Activated T-cell treated with anti-CD3 and anti-CD28 coated beads, Interleukin-2, amount 50 U/mL, for 24 hours (primary cell): ENCODE measurements at regions not wholly inside any gene's neighbourhood (a gene's known extent, or its start where the extent isn't known, plus 50 kb on each side); places are given as distances from the start of the nearest gene placed in this dataset.
"Not testable (repeated sequence)": the region's sequence is repeated elsewhere in the genome, so short reads cannot be mapped to it uniquely, and the experiment has no call there.

Experiments
- DNase-seq: peaks from one replicate; pipeline ENCODE4 v3.0.0-alpha.2; 2020
- H3K27ac Mint-ChIP-seq: 2 replicates; pipeline ENCODE4 v1.8.0; 2020; ENCODE audit warnings: mild to moderate bottlenecking, mixed read lengths
- H3K27me3 Mint-ChIP-seq: 2 replicates; pipeline ENCODE4 v1.8.0; 2020; ENCODE audit warnings: mixed read lengths
- H3K36me3 Mint-ChIP-seq: 2 replicates; pipeline ENCODE4 v1.8.0; 2020; ENCODE audit warnings: low read depth, mixed read lengths
- H3K4me1 Mint-ChIP-seq: 2 replicates; pipeline ENCODE4 v1.8.0; 2020; ENCODE audit warnings: low read depth, mixed read lengths
- H3K4me3 Mint-ChIP-seq: 2 replicates; pipeline ENCODE4 v1.8.0; 2020; ENCODE audit warnings: mild to moderate bottlenecking, moderate library complexity, mixed read lengths
- H3K9me3 Mint-ChIP-seq: 2 replicates; pipeline ENCODE4 v1.8.0; 2020; ENCODE audit warnings: mixed read lengths

DNA sequence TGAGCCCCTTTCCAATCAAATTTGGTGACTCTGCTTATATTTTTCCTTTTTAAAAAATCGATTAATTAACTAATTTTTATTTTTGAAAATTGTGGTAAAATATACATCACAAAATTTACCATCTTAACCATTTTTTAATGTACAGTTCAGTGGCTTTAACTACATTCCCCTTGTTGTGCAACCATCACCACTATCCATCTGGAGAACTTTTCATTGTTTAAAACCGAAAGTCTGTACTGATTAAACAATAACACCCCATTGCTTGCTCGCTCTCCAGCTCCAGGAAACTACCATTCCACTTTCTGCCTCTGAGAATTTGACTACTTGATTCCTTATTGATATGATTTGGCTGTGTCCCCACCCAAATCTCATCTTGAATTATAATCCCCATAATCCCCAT, 283.4 kb downstream of the C12orf75 start:
- Mint-ChIP-seq H3K4me1 (no peaks in the 10 kb centered on the region), H3K27me3 (peaks cover 2% of the 10 kb centered on the region), H3K27ac (no peak overlapping the region), H3K9me3 (no peaks in the 10 kb centered on the region), H3K4me3 (no peak overlapping the region), H3K36me3 (no peaks in the 10 kb centered on the region)
- no peak for DNase-seq

DNA sequence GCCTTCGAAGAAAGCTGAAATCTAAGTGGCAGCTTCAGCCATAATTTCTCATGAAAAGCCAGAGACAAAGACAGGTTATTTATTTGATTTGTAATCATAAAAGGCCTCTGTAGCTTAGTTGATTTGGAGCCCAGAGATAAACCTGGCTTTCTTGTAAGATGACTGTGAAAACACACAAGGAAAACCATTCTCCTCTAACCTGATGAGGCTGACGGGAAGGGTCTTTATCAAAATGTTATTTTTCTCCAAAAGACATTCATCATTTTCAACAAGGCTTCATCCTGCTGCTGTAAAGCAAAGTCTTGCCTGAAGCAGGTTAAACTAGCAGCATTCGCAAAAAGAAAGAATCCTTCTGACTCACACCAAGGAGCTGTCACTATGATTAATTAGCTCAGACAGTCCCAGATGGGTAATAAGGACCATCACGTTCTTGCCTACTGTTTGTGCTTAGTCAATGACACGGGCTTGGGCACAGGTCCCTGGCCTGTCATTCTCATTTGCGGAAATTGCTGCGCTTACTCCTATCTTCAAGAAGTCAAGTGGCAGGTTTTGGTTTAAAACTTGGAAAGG, 286.6 kb downstream of the C12orf75 start:
- no peak overlapping the region for H3K4me3 Mint-ChIP-seq
- peaks cover 7% of the 10 kb centered on the region for H3K27me3 Mint-ChIP-seq
- H3K9me3 Mint-ChIP-seq, result no peaks in the 10 kb centered on the region
- no peak for DNase-seq
- no peak overlapping the region for H3K27ac Mint-ChIP-seq
- no peaks in the 10 kb centered on the region for H3K4me1 Mint-ChIP-seq
- no peaks in the 10 kb centered on the region for H3K36me3 Mint-ChIP-seq

DNA sequence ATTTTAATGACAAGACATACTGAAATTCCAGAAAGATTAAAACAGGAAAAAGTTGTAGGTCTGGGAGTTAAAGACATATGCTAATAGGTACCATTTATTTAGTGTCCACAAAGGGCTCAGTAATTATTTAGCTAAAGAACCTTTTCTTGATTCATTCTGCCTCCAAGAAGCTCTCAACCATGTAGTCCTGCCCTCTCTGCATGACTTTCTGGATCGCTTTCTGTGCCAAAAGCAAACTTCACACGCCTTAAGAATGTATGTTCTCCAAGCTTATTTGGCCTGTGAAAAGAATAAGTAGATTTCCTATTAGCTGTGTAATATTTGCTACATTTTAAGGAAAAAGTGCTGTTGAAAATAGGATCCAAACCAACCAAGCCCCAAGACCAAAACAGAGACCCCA, 291.7 kb downstream of the C12orf75 start:
- Mint-ChIP-seq H3K4me3 (no peak overlapping the region), H3K4me1 (no peaks in the 10 kb centered on the region), H3K27ac (no peak overlapping the region), H3K36me3 (no peaks in the 10 kb centered on the region), H3K27me3 (peaks cover 17% of the 10 kb centered on the region), H3K9me3 (no peaks in the 10 kb centered on the region)
- no peak for DNase-seq

GRCh38 chr12:105622846-105623736, 292.6 kb downstream of the C12orf75 start:
- no peak overlapping the region for H3K4me3 Mint-ChIP-seq
- H3K36me3 Mint-ChIP-seq, result no peaks in the 10 kb centered on the region
- H3K27me3 Mint-ChIP-seq, result peaks cover 21% of the 10 kb centered on the region
- no peak overlapping the region for H3K27ac Mint-ChIP-seq
- no peaks in the 10 kb centered on the region for H3K4me1 Mint-ChIP-seq
- no peaks in the 10 kb centered on the region for H3K9me3 Mint-ChIP-seq
- no peak for DNase-seq

DNA sequence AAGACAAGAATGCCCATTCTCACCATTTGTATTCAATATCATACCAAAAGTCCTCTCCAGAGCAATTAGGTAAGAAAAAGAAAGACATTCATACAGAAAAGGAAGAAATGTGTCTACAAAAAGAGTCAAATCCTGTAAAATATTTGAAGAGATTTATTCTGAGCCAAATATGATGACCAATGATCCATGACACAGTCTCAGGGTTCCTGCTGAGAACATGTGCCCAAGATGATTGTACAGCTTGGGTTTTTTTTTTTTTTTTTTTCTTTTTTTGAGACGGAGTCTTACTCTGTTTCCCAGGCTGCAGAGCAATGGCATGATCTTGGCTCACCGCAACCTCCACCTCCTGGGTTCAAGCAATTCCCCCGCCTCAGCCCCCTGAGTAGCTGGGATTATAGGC, 296.2 kb downstream of the C12orf75 start:
- Mint-ChIP-seq H3K9me3 (no peaks in the 10 kb centered on the region), H3K4me1 (no peaks in the 10 kb centered on the region), H3K27ac (no peak overlapping the region), H3K4me3 (no peak overlapping the region), H3K36me3 (no peaks in the 10 kb centered on the region), H3K27me3 (peaks cover 17% of the 10 kb centered on the region)
- no peak for DNase-seq

GRCh38 chr12:105637470-105637869, 307.0 kb downstream of the C12orf75 start:
- Mint-ChIP-seq H3K4me3 (no peak overlapping the region), H3K27me3 (no peaks in the 10 kb centered on the region), H3K4me1 (no peaks in the 10 kb centered on the region), H3K27ac (no peak overlapping the region), H3K9me3 (peaks cover 6% of the 10 kb centered on the region), H3K36me3 (no peaks in the 10 kb centered on the region)
- DNase-seq, result no peak

- Mint-ChIP-seq H3K9me3 (peaks cover 6% of the 10 kb centered on the region), H3K4me3 (no peak overlapping the region), H3K27ac (no peak overlapping the region), H3K36me3 (no peaks in the 10 kb centered on the region), H3K27me3 (no peaks in the 10 kb centered on the region), H3K4me1 (no peaks in the 10 kb centered on the region)
- DNase-seq, result no peak
Measured at GRCh38 chr12:105640761-105641160, 310.3 kb downstream of the C12orf75 start.

- H3K4me3 Mint-ChIP-seq, result no peak overlapping the region
- peaks cover 6% of the 10 kb centered on the region for H3K9me3 Mint-ChIP-seq
- DNase-seq, result no peak
- no peaks in the 10 kb centered on the region for H3K4me1 Mint-ChIP-seq
- H3K36me3 Mint-ChIP-seq, result no peaks in the 10 kb centered on the region
- no peak overlapping the region for H3K27ac Mint-ChIP-seq
- H3K27me3 Mint-ChIP-seq, result no peaks in the 10 kb centered on the region
Measured at GRCh38 chr12:105641749-105642148, 311.3 kb downstream of the C12orf75 start.

- no peak for DNase-seq
- Mint-ChIP-seq H3K27ac (no peak overlapping the region), H3K9me3 (peaks cover 2% of the 10 kb centered on the region), H3K27me3 (no peaks in the 10 kb centered on the region), H3K36me3 (no peaks in the 10 kb centered on the region), H3K4me1 (no peaks in the 10 kb centered on the region), H3K4me3 (no peak overlapping the region)
Measured at GRCh38 chr12:105644770-105645169, 314.3 kb downstream of the C12orf75 start.

- no peak for DNase-seq
- no peaks in the 10 kb centered on the region for H3K4me1 Mint-ChIP-seq
Measured at GRCh38 chr12:105654606-105655005, 324.1 kb downstream of the C12orf75 start.

DNA sequence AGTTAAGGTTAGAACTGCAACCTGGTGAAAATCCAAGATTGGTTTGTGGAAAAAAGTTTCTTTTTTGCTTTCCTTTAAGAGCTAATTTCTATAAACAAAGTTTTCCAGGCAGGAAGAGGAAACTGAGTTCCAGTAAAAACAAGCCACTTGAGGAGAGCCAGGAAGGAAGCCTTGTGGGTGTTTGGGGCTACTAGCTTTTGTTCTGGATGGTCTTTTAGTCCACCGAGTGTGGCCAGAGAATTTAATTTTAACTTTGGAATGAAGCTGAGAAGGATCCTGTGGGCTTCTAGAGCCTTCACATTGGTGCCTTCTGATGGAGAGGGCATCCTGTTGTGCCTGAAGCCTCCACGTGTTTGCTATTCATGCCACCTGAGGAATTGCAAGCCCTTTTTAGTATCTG, 327.9 kb downstream of the C12orf75 start:
- Mint-ChIP-seq H3K36me3 (no peaks in the 10 kb centered on the region), H3K4me3 (no peak overlapping the region), H3K4me1 (no peaks in the 10 kb centered on the region), H3K27me3 (peaks cover under 1% of the 10 kb centered on the region), H3K27ac (no peak overlapping the region), H3K9me3 (no peaks in the 10 kb centered on the region)
- DNase-seq, result no peak

More at GRCh38 chr12:105654606-105655005, 324.1 kb downstream of the C12orf75 start:
- Mint-ChIP-seq H3K36me3 (no peaks in the 10 kb centered on the region), H3K27me3 (peaks cover 2% of the 10 kb centered on the region), H3K4me3 (no peak overlapping the region), H3K27ac (no peak overlapping the region), H3K9me3 (no peaks in the 10 kb centered on the region)

GRCh38 chr12:105659355-105660075, 329.0 kb downstream of the C12orf75 start:
- H3K4me3 Mint-ChIP-seq, result no peak overlapping the region
- H3K27ac Mint-ChIP-seq, result no peak overlapping the region
- no peaks in the 10 kb centered on the region for H3K27me3 Mint-ChIP-seq
- H3K4me1 Mint-ChIP-seq, result no peaks in the 10 kb centered on the region
- H3K9me3 Mint-ChIP-seq, result no peaks in the 10 kb centered on the region
- no peaks in the 10 kb centered on the region for H3K36me3 Mint-ChIP-seq
- no peak for DNase-seq

GRCh38 chr12:105664765-105665164, 334.3 kb downstream of the C12orf75 start:
- not testable (repeated sequence) for DNase-seq, H3K27ac Mint-ChIP-seq, H3K9me3 Mint-ChIP-seq, H3K27me3 Mint-ChIP-seq, H3K4me1 Mint-ChIP-seq, H3K4me3 Mint-ChIP-seq, H3K36me3 Mint-ChIP-seq

DNA sequence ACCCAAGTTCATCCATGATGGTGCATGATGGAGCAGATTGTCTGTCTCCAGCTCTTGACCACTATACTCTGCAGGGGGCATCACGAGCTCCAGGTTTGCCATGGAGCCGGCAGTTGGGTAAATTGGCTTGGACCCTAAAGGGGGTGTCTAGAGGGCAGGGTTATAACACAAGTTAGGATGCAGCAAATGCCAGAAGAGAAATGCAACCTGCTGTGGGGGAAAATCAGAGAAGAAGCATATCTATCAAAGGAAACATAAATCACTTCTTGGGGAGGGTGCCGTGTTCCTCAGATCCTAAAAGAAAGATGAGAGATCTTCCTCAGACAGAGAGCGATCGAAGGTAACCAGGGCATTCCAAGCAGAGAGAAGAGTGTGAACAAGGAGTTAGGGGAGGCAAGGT, 334.9 kb downstream of the C12orf75 start:
- H3K9me3 Mint-ChIP-seq, result no peaks in the 10 kb centered on the region
- no peak overlapping the region for H3K4me3 Mint-ChIP-seq
- H3K4me1 Mint-ChIP-seq, result no peaks in the 10 kb centered on the region
- H3K36me3 Mint-ChIP-seq, result no peaks in the 10 kb centered on the region
- no peak overlapping the region for H3K27ac Mint-ChIP-seq
- no peaks in the 10 kb centered on the region for H3K27me3 Mint-ChIP-seq
- DNase-seq, result no peak
